K562 (cell line): ENCODE measurements at regions not wholly inside any gene's neighbourhood (a gene's known extent, or its start where the extent isn't known, plus 50 kb on each side); places are given as distances from the start of the nearest gene placed in this dataset.
A peak's percentile ranks its signal among the peaks of the same experiment; 100 is the strongest.

Source experiments
- CBFB ChIP-seq: sonication (generic); formaldehyde crosslinking; IDR thresholded peaks from 2 replicates; pipeline ENCODE4 v1.4.0; 2020; ENCODE audit warnings: mild to moderate bottlenecking, missing genetic modification reagents
- ELF2 ChIP-seq: fragments of 250-450 bp; sonication (Bioruptor Pico); IDR thresholded peaks from 2 replicates; pipeline ENCODE4 v1.5.0; 2021; ENCODE audit warnings: mild to moderate bottlenecking
- ESRRA ChIP-seq: fragments of 450-650 bp; IDR thresholded peaks from 2 replicates; pipeline ENCODE4 v1.6.1; 2014; ENCODE audit warnings: low read depth, mild to moderate bottlenecking, moderate library complexity, borderline replicate concordance
- KAT2B ChIP-seq: IDR thresholded peaks from one replicate; pipeline ENCODE4 v1.6.1; 2012; ENCODE audit warnings: low read depth, mild to moderate bottlenecking, control low read depth, inconsistent platforms, low read length, moderate library complexity
- KDM1A ChIP-seq, 2 experiments: fragments of 450-650 bp; IDR thresholded peaks; 2 replicates each; pipeline ENCODE4 v1.6.1; 2016; ENCODE audit warnings: mild to moderate bottlenecking in 2 of 2
- KLF6 ChIP-seq: fragments of 250-450 bp; sonication (Bioruptor Pico); IDR thresholded peaks from 2 replicates; pipeline ENCODE4 v1.4.0; 2020; ENCODE audit warnings: mild to moderate bottlenecking, moderate library complexity, borderline replicate concordance
- L3MBTL2 ChIP-seq: fragments of 450-650 bp; IDR thresholded peaks from 2 replicates; pipeline ENCODE4 v1.6.1; 2016; ENCODE audit warnings: mild to moderate bottlenecking, moderate library complexity
- MAFF ChIP-seq: IDR thresholded peaks from 2 replicates; pipeline ENCODE4 v1.6.1; 2012; ENCODE audit warnings: low read length, improper control_type of control experiment
- MAZ ChIP-seq, 2 experiments: fragments of 450-650 bp in 1 of 2; sonication (generic) in 1 of 2; formaldehyde crosslinking; IDR thresholded peaks in 1 of 2; conservative IDR thresholded peaks in 1 of 2; 2 replicates each; pipeline versions ENCODE4 v1.4.0 to v1.5.0; 2020; ENCODE audit warnings: mild to moderate bottlenecking in 1 of 2, missing genetic modification reagents in 1 of 2
- SETDB1 ChIP-seq: IDR thresholded peaks from one replicate; pipeline ENCODE4 v1.6.1; 2012; ENCODE audit warnings: low read length, control low read depth, inconsistent platforms
- U2AF2 ChIP-seq: fragments of 200-400 bp; formaldehyde crosslinking; optimal IDR thresholded peaks from 2 replicates; pipeline ENCODE3; 2017; ENCODE audit warnings: low read depth, mild to moderate bottlenecking, low read length
- ZNF316 ChIP-seq: fragments of 450-650 bp; IDR thresholded peaks from 2 replicates; pipeline ENCODE4 v1.6.1; 2016
- ZNF830 ChIP-seq: fragments of 250-450 bp; sonication (Bioruptor Pico); IDR thresholded peaks from 2 replicates; pipeline ENCODE4 v1.5.0; 2021; ENCODE audit warnings: mild to moderate bottlenecking
- ZSCAN32 ChIP-seq: fragments of 450-650 bp; formaldehyde crosslinking; IDR thresholded peaks from 2 replicates; pipeline ENCODE4 v1.4.0; 2020; ENCODE audit warnings: mild to moderate bottlenecking, moderate library complexity
- TF ChIP-seq, protein P1 (sequence below), 2 experiments: fragments of 200-800 bp in 1 of 2; sonication (Bioruptor generic) in 1 of 2; sonication (generic) in 1 of 2; formaldehyde crosslinking in 1 of 2; IDR thresholded peaks in 1 of 2; conservative IDR thresholded peaks in 1 of 2; 2 replicates each; pipeline versions ENCODE4 v1.5.0 to v1.6.1; 2016 to 2020; ENCODE audit warnings: missing compliant biosample characterization in 1 of 2, missing genetic modification characterization in 1 of 2, missing genetic modification reagents in 1 of 2
- TF ChIP-seq, protein P2 (sequence below): fragments of 200-400 bp; formaldehyde crosslinking; IDR thresholded peaks from 2 replicates; pipeline ENCODE4 v1.6.1; 2017; ENCODE audit warnings: mild to moderate bottlenecking, low read depth, low read length, moderate library complexity
- TF ChIP-seq, protein P3 (sequence below): fragments of 250-450 bp; sonication (Bioruptor Pico); IDR thresholded peaks from 2 replicates; pipeline ENCODE4 v1.4.0; 2020; ENCODE audit warnings: mild to moderate bottlenecking, moderate library complexity
- TF ChIP-seq, protein P4 (sequence below): IDR thresholded peaks from 2 replicates; pipeline ENCODE4 v1.6.1; 2011; ENCODE audit not compliant: insufficient read length; ENCODE audit errors: extremely low read depth
- TF ChIP-seq, protein P5 (sequence below): IDR thresholded peaks from 2 replicates; pipeline ENCODE4 v1.6.1; 2014; ENCODE audit warnings: antibody characterized with exemption
- TF ChIP-seq, protein P6 (sequence below): fragments of 450-650 bp; formaldehyde crosslinking; IDR thresholded peaks from 2 replicates; pipeline ENCODE4 v1.4.0; 2022; ENCODE audit warnings: mild to moderate bottlenecking, moderate library complexity

DNA sequence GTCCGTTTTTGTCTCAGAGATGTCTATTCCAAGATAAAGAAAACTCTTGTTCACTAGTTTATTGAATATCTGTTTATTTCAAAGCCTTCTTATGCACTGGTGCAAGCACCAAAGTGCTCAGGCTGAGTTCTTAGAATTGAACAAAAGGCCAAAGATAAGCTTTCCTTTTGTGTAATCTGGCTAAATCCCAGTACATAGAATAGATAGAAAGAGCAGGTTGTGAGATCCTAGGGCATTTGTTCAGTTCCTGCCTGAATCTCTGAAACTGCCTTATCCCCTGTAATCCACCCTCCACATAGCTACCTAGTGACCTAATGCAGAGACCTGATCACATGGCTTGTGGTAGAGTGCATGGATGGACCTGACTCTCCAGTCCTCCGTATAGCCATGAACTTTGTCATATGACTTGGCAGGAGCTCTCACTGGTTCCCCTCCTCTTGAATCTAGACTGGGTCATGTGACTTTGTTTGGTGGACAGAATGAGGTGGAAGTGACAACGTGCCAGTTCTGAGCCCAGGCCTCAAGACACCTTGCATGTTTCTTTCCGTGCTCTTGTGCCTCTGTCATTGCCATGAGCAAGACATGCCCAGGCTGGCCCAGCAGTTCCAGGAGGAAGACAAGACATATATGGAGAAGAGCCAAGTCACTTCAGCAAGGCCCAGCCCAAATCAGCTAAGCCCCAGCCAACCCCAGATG lies 139.3 kb upstream of the SHB start (continued):
- TF ChIP-seq, protein P1, sequence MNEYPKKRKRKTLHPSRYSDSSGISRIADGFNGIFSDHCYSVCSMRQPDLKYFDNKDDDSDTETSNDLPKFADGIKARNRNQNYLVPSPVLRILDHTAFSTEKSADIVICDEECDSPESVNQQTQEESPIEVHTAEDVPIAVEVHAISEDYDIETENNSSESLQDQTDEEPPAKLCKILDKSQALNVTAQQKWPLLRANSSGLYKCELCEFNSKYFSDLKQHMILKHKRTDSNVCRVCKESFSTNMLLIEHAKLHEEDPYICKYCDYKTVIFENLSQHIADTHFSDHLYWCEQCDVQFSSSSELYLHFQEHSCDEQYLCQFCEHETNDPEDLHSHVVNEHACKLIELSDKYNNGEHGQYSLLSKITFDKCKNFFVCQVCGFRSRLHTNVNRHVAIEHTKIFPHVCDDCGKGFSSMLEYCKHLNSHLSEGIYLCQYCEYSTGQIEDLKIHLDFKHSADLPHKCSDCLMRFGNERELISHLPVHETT (CRISPR knock-in tag; conservative IDR thresholded peaks at IDR 0.05 in 1 of 2, IDR thresholded peaks at IDR 0.05 in 1 of 2) = 0 out of 4 replicates have a peak, but pooled peaks of 1 of the 2 experiments have one; percentile 33
- TF ChIP-seq L3MBTL2 = peak; percentile 56
- TF ChIP-seq, protein P2, sequence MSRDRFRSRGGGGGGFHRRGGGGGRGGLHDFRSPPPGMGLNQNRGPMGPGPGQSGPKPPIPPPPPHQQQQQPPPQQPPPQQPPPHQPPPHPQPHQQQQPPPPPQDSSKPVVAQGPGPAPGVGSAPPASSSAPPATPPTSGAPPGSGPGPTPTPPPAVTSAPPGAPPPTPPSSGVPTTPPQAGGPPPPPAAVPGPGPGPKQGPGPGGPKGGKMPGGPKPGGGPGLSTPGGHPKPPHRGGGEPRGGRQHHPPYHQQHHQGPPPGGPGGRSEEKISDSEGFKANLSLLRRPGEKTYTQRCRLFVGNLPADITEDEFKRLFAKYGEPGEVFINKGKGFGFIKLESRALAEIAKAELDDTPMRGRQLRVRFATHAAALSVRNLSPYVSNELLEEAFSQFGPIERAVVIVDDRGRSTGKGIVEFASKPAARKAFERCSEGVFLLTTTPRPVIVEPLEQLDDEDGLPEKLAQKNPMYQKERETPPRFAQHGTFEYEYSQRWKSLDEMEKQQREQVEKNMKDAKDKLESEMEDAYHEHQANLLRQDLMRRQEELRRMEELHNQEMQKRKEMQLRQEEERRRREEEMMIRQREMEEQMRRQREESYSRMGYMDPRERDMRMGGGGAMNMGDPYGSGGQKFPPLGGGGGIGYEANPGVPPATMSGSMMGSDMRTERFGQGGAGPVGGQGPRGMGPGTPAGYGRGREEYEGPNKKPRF = no peak
- TF ChIP-seq, protein P3, sequence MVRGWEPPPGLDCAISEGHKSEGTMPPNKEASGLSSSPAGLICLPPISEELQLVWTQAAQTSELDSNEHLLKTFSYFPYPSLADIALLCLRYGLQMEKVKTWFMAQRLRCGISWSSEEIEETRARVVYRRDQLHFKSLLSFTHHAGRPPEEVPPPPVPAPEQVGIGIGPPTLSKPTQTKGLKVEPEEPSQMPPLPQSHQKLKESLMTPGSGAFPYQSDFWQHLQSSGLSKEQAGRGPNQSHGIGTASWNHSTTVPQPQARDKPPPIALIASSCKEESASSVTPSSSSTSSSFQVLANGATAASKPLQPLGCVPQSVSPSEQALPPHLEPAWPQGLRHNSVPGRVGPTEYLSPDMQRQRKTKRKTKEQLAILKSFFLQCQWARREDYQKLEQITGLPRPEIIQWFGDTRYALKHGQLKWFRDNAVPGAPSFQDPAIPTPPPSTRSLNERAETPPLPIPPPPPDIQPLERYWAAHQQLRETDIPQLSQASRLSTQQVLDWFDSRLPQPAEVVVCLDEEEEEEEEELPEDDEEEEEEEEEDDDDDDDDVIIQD (CRISPR knock-in tag) = no peak
- peak; percentile 28 for TF ChIP-seq SETDB1
- TF ChIP-seq, protein P4, sequence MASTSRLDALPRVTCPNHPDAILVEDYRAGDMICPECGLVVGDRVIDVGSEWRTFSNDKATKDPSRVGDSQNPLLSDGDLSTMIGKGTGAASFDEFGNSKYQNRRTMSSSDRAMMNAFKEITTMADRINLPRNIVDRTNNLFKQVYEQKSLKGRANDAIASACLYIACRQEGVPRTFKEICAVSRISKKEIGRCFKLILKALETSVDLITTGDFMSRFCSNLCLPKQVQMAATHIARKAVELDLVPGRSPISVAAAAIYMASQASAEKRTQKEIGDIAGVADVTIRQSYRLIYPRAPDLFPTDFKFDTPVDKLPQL = no peak
- TF ChIP-seq, protein P5, sequence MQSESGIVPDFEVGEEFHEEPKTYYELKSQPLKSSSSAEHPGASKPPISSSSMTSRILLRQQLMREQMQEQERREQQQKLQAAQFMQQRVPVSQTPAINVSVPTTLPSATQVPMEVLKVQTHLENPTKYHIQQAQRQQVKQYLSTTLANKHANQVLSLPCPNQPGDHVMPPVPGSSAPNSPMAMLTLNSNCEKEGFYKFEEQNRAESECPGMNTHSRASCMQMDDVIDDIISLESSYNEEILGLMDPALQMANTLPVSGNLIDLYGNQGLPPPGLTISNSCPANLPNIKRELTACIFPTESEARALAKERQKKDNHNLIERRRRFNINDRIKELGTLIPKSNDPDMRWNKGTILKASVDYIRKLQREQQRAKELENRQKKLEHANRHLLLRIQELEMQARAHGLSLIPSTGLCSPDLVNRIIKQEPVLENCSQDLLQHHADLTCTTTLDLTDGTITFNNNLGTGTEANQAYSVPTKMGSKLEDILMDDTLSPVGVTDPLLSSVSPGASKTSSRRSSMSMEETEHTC = no peak
- TF ChIP-seq ZNF316 = no peak
- TF ChIP-seq MAFF = no peak
- no peak for TF ChIP-seq ESRRA
- no peak for TF ChIP-seq U2AF2
- TF ChIP-seq, protein P6, sequence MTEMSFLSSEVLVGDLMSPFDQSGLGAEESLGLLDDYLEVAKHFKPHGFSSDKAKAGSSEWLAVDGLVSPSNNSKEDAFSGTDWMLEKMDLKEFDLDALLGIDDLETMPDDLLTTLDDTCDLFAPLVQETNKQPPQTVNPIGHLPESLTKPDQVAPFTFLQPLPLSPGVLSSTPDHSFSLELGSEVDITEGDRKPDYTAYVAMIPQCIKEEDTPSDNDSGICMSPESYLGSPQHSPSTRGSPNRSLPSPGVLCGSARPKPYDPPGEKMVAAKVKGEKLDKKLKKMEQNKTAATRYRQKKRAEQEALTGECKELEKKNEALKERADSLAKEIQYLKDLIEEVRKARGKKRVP = no peak
- no peak for TF ChIP-seq ELF2 (CRISPR knock-in tag)
- TF ChIP-seq KAT2B = no peak
- no peak for TF ChIP-seq ZNF830 (CRISPR knock-in tag)
- TF ChIP-seq MAZ (CRISPR knock-in tag; conservative IDR thresholded peaks at IDR 0.05 in 1 of 2, IDR thresholded peaks at IDR 0.05 in 1 of 2) = 0 out of 4 replicates have a peak, but pooled peaks of 1 of the 2 experiments have one; percentile 40
- no peak for TF ChIP-seq KLF6 (CRISPR knock-in tag)
- TF ChIP-seq CBFB (CRISPR knock-in tag) = no peak
- TF ChIP-seq KDM1A (IDR thresholded peaks at IDR 0.05) = no peak
- no peak for TF ChIP-seq ZSCAN32 (CRISPR knock-in tag)
